ENCODE measurements at regions not wholly inside any gene's neighbourhood (a gene's known extent, or its start where the extent isn't known, plus 50 kb on each side); places are given as distances from the start of the nearest gene placed in this dataset.

DNA sequence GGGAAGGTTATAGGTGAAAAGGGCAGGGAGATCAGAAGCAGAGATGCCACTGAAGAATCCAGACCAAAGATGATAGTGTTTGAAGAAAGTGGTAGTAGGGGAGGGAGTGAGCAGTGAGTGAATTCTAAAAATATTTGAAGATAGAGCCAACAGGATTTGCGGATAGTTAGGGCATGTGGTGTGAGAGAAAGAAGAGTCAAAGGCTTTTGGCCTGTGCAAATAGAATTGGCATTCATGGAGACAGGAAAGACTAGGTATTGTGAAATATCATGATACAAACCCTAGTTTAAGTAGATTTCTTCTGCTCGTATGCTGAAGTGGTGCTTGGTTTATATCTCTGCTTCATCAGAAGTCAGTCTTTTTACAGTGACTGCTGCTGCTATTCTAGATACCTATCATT lies 224.2 kb upstream of the CFAP20DC start:
- in situ Hi-C loops (cut with MboI; ENCODE audit: low pct_unique_long_range_greater_than_20kb, low sequenced_read_pairs, unreplicated experiment), result no loop called here
- TF ChIP-seq, protein P1, sequence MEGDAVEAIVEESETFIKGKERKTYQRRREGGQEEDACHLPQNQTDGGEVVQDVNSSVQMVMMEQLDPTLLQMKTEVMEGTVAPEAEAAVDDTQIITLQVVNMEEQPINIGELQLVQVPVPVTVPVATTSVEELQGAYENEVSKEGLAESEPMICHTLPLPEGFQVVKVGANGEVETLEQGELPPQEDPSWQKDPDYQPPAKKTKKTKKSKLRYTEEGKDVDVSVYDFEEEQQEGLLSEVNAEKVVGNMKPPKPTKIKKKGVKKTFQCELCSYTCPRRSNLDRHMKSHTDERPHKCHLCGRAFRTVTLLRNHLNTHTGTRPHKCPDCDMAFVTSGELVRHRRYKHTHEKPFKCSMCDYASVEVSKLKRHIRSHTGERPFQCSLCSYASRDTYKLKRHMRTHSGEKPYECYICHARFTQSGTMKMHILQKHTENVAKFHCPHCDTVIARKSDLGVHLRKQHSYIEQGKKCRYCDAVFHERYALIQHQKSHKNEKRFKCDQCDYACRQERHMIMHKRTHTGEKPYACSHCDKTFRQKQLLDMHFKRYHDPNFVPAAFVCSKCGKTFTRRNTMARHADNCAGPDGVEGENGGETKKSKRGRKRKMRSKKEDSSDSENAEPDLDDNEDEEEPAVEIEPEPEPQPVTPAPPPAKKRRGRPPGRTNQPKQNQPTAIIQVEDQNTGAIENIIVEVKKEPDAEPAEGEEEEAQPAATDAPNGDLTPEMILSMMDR (IDR thresholded peaks at IDR 0.05; ENCODE audit: extremely low read depth, insufficient read depth, missing control alignments), result no peak
- no peak for DNase-seq (ENCODE audit: low spot score)

DNA sequence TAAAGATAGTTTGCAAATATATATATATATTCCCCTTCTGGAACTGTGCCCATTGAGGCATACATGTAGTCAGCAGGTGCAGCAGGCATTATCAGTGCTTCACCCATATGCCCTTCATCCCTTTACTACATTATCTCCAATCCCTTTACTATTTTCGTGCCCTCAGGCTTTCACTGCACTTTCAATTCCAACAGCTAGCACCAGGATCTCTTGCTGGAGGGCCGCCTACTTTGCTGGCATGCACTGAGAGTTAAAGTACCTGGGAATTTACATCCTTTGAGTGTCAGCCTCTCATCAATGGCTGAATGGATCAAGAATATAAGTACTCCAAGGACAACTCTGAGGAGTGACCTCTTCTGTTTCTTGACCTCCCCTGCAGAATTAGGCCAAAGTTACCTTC lies 222.1 kb upstream of the CFAP20DC start:
- in situ Hi-C loops (cut with MboI; ENCODE audit: low pct_unique_long_range_greater_than_20kb, low sequenced_read_pairs, unreplicated experiment), result no loop called here

GRCh38 chr3:59270921-59271320 lies 221.1 kb upstream of the CFAP20DC start:
- TF ChIP-seq, protein P1 (IDR thresholded peaks at IDR 0.05; ENCODE audit: extremely low read depth, insufficient read depth, missing control alignments), result no peak
- DNase-seq (ENCODE audit: low spot score), result no peak
- in situ Hi-C loops (cut with MboI; ENCODE audit: low pct_unique_long_range_greater_than_20kb, low sequenced_read_pairs, unreplicated experiment), result no loop called here

More for the DNA sequence above, 222.1 kb upstream of the CFAP20DC start:
- TF ChIP-seq, protein P1 (IDR thresholded peaks at IDR 0.05; ENCODE audit: extremely low read depth, insufficient read depth, missing control alignments), result no peak
- no peak for DNase-seq (ENCODE audit: low spot score)

DNA sequence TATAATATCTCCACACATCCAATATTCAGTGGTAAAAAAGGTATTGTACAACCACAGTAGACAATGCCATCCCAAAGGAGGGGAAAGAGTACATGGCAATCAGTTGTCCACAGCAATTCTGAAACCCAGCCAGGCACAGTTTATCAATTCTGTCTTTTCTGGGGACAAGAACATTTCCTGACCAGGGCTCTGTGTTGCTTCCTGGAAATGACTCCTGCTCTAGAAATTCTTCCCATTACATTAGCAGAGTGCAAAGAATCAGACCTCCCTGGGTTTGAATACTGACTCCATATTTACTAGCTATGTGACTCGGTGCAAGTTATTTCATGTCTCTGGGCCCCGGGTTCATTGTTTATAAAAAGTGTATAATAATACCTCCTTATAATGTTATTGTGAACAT lies 220.4 kb upstream of the CFAP20DC start:
- TF ChIP-seq, protein P1 (IDR thresholded peaks at IDR 0.05; ENCODE audit: extremely low read depth, insufficient read depth, missing control alignments), result no peak
- in situ Hi-C loops (cut with MboI; ENCODE audit: low pct_unique_long_range_greater_than_20kb, low sequenced_read_pairs, unreplicated experiment), result no loop called here
- no peak for DNase-seq (ENCODE audit: low spot score)

GRCh38 chr3:59268170-59268569 lies 218.3 kb upstream of the CFAP20DC start:
- in situ Hi-C loops (cut with MboI; ENCODE audit: low pct_unique_long_range_greater_than_20kb, low sequenced_read_pairs, unreplicated experiment), result no loop called here
- TF ChIP-seq, protein P1 (IDR thresholded peaks at IDR 0.05; ENCODE audit: extremely low read depth, insufficient read depth, missing control alignments), result no peak
- no peak for DNase-seq (ENCODE audit: low spot score)

GRCh38 chr3:59267021-59267420 lies 217.2 kb upstream of the CFAP20DC start:
- in situ Hi-C loops (cut with MboI; ENCODE audit: low pct_unique_long_range_greater_than_20kb, low sequenced_read_pairs, unreplicated experiment), result no loop called here
- no peak for DNase-seq (ENCODE audit: low spot score)
- TF ChIP-seq, protein P1 (IDR thresholded peaks at IDR 0.05; ENCODE audit: extremely low read depth, insufficient read depth, missing control alignments), result no peak

DNA sequence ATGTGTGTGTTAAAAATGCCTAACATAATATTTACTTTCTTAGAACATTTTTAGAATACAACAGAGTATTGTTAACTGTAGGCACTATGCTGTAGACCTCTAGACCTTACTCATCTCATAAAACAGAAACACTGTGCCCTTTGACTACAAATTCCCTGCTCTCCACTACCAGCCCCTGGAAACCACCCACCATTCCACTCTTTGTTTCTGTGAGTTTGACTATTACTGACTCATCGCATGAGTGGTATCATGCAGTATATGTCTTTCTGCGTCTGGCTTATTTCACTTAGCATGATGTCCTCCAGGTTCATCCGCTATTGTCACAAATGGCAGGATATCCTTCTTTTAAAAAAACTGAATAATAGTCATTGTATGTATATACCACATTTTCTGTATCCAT lies 216.7 kb upstream of the CFAP20DC start:
- TF ChIP-seq, protein P1 (IDR thresholded peaks at IDR 0.05; ENCODE audit: extremely low read depth, insufficient read depth, missing control alignments), result no peak
- no peak for DNase-seq (ENCODE audit: low spot score)
- in situ Hi-C loops (cut with MboI; ENCODE audit: low pct_unique_long_range_greater_than_20kb, low sequenced_read_pairs, unreplicated experiment), result no loop called here

Data from GM13977 (cell line).